WI38 (cell line): ENCODE measurements at regions not wholly inside any gene's neighbourhood (a gene's known extent, or its start where the extent isn't known, plus 50 kb on each side); places are given as distances from the start of the nearest gene placed in this dataset.

Source experiments
- H3K4me3 ChIP-seq: 2 replicates; pipeline ENCODE4 v1.5.1; 2011; ENCODE audit warnings: low read depth, mild to moderate bottlenecking, control low read depth, low read length
- CTCF ChIP-seq: IDR thresholded peaks from 2 replicates; pipeline ENCODE4 v1.5.1; 2012; ENCODE audit warnings: low read depth, mild to moderate bottlenecking, control low read depth, low read length

- no peak for TF ChIP-seq CTCF
- H3K4me3 ChIP-seq, result no peak overlapping the region
Observed at GRCh38 chr3:5278666-5279065, 91.2 kb downstream of the EDEM1 start.

GRCh38 chr3:5282703-5283102 lies 95.2 kb downstream of the EDEM1 start:
- H3K4me3 ChIP-seq, result no peak overlapping the region
- TF ChIP-seq CTCF, result no peak

GRCh38 chr3:5285439-5285838 lies 97.9 kb downstream of the EDEM1 start:
- TF ChIP-seq CTCF, result no peak

GRCh38 chr3:5290915-5291314 lies 103.4 kb downstream of the EDEM1 start:
- TF ChIP-seq CTCF, result no peak
- H3K4me3 ChIP-seq, result no peak overlapping the region

More at GRCh38 chr3:5285439-5285838, 97.9 kb downstream of the EDEM1 start:
- H3K4me3 ChIP-seq, result no peak overlapping the region

- no peak for TF ChIP-seq CTCF
- no peak overlapping the region for H3K4me3 ChIP-seq
Observed at GRCh38 chr3:5292512-5292911, 105.0 kb downstream of the EDEM1 start.

GRCh38 chr3:5293207-5293606 lies 105.7 kb downstream of the EDEM1 start:
- TF ChIP-seq CTCF, result no peak

GRCh38 chr3:5294356-5294755 lies 106.8 kb downstream of the EDEM1 start:
- no peak for TF ChIP-seq CTCF
- no peak overlapping the region for H3K4me3 ChIP-seq

More at GRCh38 chr3:5293207-5293606, 105.7 kb downstream of the EDEM1 start:
- no peak overlapping the region for H3K4me3 ChIP-seq
